HEK293 (cell line): ENCODE measurements at regions not wholly inside any gene's neighbourhood (a gene's known extent, or its start where the extent isn't known, plus 50 kb on each side); places are given as distances from the start of the nearest gene placed in this dataset.

ENCODE experiments used
- CTCF ChIA-PET: fragments of 350-600 bp; formaldehyde crosslinking; extraction: SDS; loops from one replicate; lab custom pipeline; 2021; ENCODE audit warnings: antibody characterized with exemption; lab: Yijun Ruan, JAX
- POLR2A ChIA-PET: fragments of 300-600 bp; formaldehyde crosslinking; extraction: SDS; loops from one replicate; lab custom pipeline; 2020; ENCODE audit warnings: antibody characterized with exemption, inconsistent platforms; lab: Yijun Ruan, JAX
- H3K27ac ChIP-seq: fragments of 200-500 bp; sonication (Bioruptor generic); 2 replicates; pipeline ENCODE4 v1.5.1; 2014; ENCODE audit warnings: low read depth, low read length, control low read depth, inconsistent platforms; ENCODE audit errors: extremely low read depth
- H3K36me3 ChIP-seq, 2 experiments: fragments of 200-500 bp in 1 of 2; sonication (Bioruptor generic) in 1 of 2; 1 replicate in 1 of 2; 2 replicates in 1 of 2; pipeline ENCODE4 v1.5.1; 2014 to 2017; ENCODE audit warnings: inconsistent platforms in 2 of 2, low read length in 2 of 2; ENCODE audit not compliant: control insufficient read depth in 2 of 2, insufficient read depth in 1 of 2
- H3K4me1 ChIP-seq: fragments of 200-500 bp; sonication (Bioruptor generic); 2 replicates; pipeline ENCODE4 v1.5.1; 2014; ENCODE audit warnings: mild to moderate bottlenecking, low read length, inconsistent platforms; ENCODE audit not compliant: control insufficient read depth, insufficient read depth
- H3K4me3 ChIP-seq: 2 replicates; pipeline ENCODE4 v1.5.1; 2011; ENCODE audit warnings: low read depth, mild to moderate bottlenecking, control low read depth, low read length, moderate library complexity
- H3K9me3 ChIP-seq: fragments of 200-500 bp; sonication (Bioruptor generic); 2 replicates; pipeline ENCODE4 v1.5.1; 2014; ENCODE audit warnings: low read depth, low read length, inconsistent platforms; ENCODE audit not compliant: control insufficient read depth, insufficient read depth
- GLI2 ChIP-seq: fragments of 450-650 bp; formaldehyde crosslinking; IDR thresholded peaks from 2 replicates; pipeline ENCODE4; 2017; ENCODE audit warnings: missing biosample characterization, missing genetic modification characterization, low read depth, borderline replicate concordance
- HOXA7 ChIP-seq: sonication (generic); formaldehyde crosslinking; IDR thresholded peaks from 2 replicates; pipeline ENCODE4 v1.8.1; 2022; ENCODE audit warnings: missing genetic modification reagents, borderline replicate concordance
- KLF8 ChIP-seq: fragments of 450-650 bp; formaldehyde crosslinking; IDR thresholded peaks from 2 replicates; pipeline ENCODE4 v1.5.1; 2016; ENCODE audit warnings: missing biosample characterization, missing genetic modification characterization
- ZBTB17 ChIP-seq: fragments of 450-650 bp; formaldehyde crosslinking; IDR thresholded peaks from 2 replicates; pipeline ENCODE4 v1.5.1; 2016; ENCODE audit warnings: missing biosample characterization, missing genetic modification characterization
- ZBTB8A ChIP-seq: fragments of 450-650 bp; formaldehyde crosslinking; IDR thresholded peaks from 2 replicates; pipeline ENCODE4 v1.5.1; 2016; ENCODE audit warnings: missing biosample characterization, missing genetic modification characterization
- ZEB2 ChIP-seq: fragments of 450-650 bp; formaldehyde crosslinking; IDR thresholded peaks from 2 replicates; pipeline ENCODE4 v1.5.1; 2016; ENCODE audit warnings: missing biosample characterization, missing genetic modification characterization
- ZNF121 ChIP-seq: fragments of 450-650 bp; formaldehyde crosslinking; IDR thresholded peaks from 2 replicates; pipeline ENCODE4 v1.5.1; 2016; ENCODE audit warnings: missing biosample characterization, missing genetic modification characterization
- ZNF350 ChIP-seq: fragments of 450-650 bp; formaldehyde crosslinking; IDR thresholded peaks from 2 replicates; pipeline ENCODE4 v1.5.0; 2017; ENCODE audit warnings: missing biosample characterization, mild to moderate bottlenecking, missing genetic modification characterization
- ZNF544 ChIP-seq: fragments of 450-650 bp; formaldehyde crosslinking; IDR thresholded peaks from 2 replicates; pipeline ENCODE4 v1.5.0; 2017; ENCODE audit warnings: missing biosample characterization, missing genetic modification characterization
- ZNF548 ChIP-seq: fragments of 450-650 bp; formaldehyde crosslinking; IDR thresholded peaks from 2 replicates; pipeline ENCODE4 v1.5.1; 2016; ENCODE audit warnings: missing biosample characterization, missing genetic modification characterization
- ZNF561 ChIP-seq: fragments of 450-650 bp; IDR thresholded peaks from 2 replicates; pipeline ENCODE4 v1.5.1; 2018; ENCODE audit warnings: missing biosample characterization, missing genetic modification characterization, borderline replicate concordance
- ZNF610 ChIP-seq: fragments of 450-650 bp; formaldehyde crosslinking; IDR thresholded peaks from 2 replicates; pipeline ENCODE4 v1.5.1; 2016; ENCODE audit warnings: missing biosample characterization, missing genetic modification characterization, borderline replicate concordance
- ZNF830 ChIP-seq: fragments of 450-650 bp; IDR thresholded peaks from 2 replicates; pipeline ENCODE4 v1.5.0; 2018; ENCODE audit warnings: missing biosample characterization, missing genetic modification characterization, low read depth, mild to moderate bottlenecking, moderate library complexity
- ZNF837 ChIP-seq: fragments of 450-650 bp; formaldehyde crosslinking; IDR thresholded peaks from 2 replicates; pipeline ENCODE4 v1.5.1; 2016; ENCODE audit warnings: missing biosample characterization, missing genetic modification characterization
- ZSCAN16 ChIP-seq: fragments of 450-650 bp; formaldehyde crosslinking; IDR thresholded peaks from 2 replicates; pipeline ENCODE4 v1.5.1; 2016; ENCODE audit warnings: missing biosample characterization, missing genetic modification characterization
- ZSCAN5A ChIP-seq: fragments of 450-650 bp; formaldehyde crosslinking; IDR thresholded peaks from 2 replicates; pipeline ENCODE4 v1.5.1; 2016; ENCODE audit warnings: missing biosample characterization, missing genetic modification characterization
- ZXDB ChIP-seq: fragments of 450-650 bp; formaldehyde crosslinking; IDR thresholded peaks from 2 replicates; pipeline ENCODE4 v1.5.1; 2016; ENCODE audit warnings: missing biosample characterization, missing genetic modification characterization
- TF ChIP-seq, protein P1 (sequence below): fragments of 450-650 bp; formaldehyde crosslinking; IDR thresholded peaks from 2 replicates; pipeline ENCODE4 v1.5.1; 2016; ENCODE audit warnings: missing biosample characterization, missing genetic modification characterization
- TF ChIP-seq, protein P2 (sequence below): fragments of 450-650 bp; formaldehyde crosslinking; IDR thresholded peaks from 2 replicates; pipeline ENCODE4 v1.5.1; 2017; ENCODE audit warnings: missing biosample characterization, missing genetic modification characterization

DNA sequence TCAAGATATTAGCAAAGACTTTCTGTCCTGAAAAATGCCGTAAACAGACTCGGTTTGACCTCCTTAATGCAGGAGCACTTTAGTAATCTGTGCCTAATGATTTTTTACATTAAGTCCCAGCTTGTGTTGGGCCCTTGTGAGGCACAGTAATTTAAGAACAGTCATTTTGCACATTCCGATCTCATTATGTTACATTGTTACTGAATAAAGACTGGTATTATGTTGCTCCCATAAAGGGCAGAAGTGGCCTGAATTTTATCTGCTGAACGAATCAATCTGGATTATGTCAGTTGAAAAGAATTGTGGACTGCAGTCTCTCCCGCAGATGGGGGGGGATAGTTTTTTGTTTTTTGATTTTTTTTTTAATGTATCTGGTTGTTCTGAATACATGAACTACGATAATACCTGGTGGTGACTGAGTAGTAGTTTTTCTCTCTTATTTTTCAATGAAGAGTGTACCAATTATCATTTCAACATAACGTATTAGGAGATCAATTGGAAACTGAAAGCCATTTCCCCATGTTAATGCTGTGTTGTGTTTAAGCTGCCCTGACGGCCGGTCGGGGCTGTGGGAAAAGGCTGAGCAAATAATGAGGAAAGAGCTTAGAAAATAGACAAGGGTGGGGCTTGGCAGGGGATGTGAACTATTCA, 290.2 kb downstream of the ZNF536 start (continued):
- TF ChIP-seq ZEB2 (tag by site-specific recombination), result peak; percentile 99
- peak; percentile 73; the same call in 1 of the 2 replicates for TF ChIP-seq KLF8 (tag by site-specific recombination)
- peak; percentile 24; the same call in 1 of the 2 replicates for TF ChIP-seq ZNF561 (tag by site-specific recombination)
- no peak for TF ChIP-seq ZNF350 (tag by site-specific recombination)
- peak; percentile 90 for TF ChIP-seq ZBTB17 (tag by site-specific recombination)
- TF ChIP-seq ZXDB (tag by site-specific recombination), result peak; percentile 79
- no peak for TF ChIP-seq ZNF610 (tag by site-specific recombination)

GRCh38 chr19:30659638-30660037, 287.5 kb downstream of the ZNF536 start:
- ChIA-PET POLR2A (no interaction called here), CTCF (no interaction called here)
- TF ChIP-seq ZSCAN5A (tag by site-specific recombination) (peak; percentile 90), ZNF548 (no peak), ZNF830 (tag by site-specific recombination) (no peak)
- peaks cover 29% of the 10 kb centered on the region for H3K4me1 ChIP-seq
- H3K4me3 ChIP-seq, result no peak overlapping the region
- H3K27ac ChIP-seq, result no peak overlapping the region
- no peaks in the 10 kb centered on the region; a peak in 1 of 3 replicates for H3K36me3 ChIP-seq
- no peaks in the 10 kb centered on the region; the same call in 1 of the 2 replicates for H3K9me3 ChIP-seq

DNA sequence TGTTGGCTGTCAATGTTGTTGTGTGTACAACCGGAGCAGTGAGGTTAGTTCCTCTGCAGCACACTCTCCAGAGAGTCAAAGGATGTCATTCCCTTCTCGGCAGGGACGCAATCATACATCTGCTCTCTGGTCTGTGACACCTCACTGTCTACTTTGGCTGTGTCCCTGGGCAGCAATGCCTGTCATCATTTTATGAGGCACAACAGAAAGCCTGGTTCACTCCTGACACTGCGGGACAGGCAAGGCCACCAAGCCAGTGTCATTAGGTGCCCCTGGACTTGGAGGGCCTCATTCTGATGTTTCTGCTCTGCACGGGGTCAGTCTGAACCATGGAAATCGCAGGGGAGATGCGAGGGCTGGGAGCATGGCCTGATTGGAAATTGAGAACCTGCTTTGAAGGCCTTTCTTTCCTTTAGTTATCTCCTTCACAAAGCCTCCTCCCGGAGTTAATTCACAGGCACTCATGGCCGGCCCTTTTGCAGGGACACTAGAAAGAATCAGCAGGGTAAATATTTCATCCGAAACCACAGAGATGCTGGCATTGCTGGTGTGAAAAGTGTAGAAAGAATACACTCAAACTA, 284.4 kb downstream of the ZNF536 start:
- H3K9me3 ChIP-seq, result no peaks in the 10 kb centered on the region; the same call in 1 of the 2 replicates
- H3K4me1 ChIP-seq, result no peaks in the 10 kb centered on the region
- no peak for TF ChIP-seq ZNF544 (tag by site-specific recombination)
- no peak for TF ChIP-seq ZNF121 (tag by site-specific recombination)
- no peak for TF ChIP-seq GLI2
- TF ChIP-seq ZNF837, result no peak
- TF ChIP-seq ZNF350 (tag by site-specific recombination), result no peak
- TF ChIP-seq ZBTB8A (tag by site-specific recombination), result no peak
- no peak for TF ChIP-seq HOXA7 (CRISPR knock-in tag)
- TF ChIP-seq, protein P1, sequence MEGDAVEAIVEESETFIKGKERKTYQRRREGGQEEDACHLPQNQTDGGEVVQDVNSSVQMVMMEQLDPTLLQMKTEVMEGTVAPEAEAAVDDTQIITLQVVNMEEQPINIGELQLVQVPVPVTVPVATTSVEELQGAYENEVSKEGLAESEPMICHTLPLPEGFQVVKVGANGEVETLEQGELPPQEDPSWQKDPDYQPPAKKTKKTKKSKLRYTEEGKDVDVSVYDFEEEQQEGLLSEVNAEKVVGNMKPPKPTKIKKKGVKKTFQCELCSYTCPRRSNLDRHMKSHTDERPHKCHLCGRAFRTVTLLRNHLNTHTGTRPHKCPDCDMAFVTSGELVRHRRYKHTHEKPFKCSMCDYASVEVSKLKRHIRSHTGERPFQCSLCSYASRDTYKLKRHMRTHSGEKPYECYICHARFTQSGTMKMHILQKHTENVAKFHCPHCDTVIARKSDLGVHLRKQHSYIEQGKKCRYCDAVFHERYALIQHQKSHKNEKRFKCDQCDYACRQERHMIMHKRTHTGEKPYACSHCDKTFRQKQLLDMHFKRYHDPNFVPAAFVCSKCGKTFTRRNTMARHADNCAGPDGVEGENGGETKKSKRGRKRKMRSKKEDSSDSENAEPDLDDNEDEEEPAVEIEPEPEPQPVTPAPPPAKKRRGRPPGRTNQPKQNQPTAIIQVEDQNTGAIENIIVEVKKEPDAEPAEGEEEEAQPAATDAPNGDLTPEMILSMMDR, result no peak
- no peak for TF ChIP-seq ZSCAN16 (tag by site-specific recombination)
- TF ChIP-seq, protein P2, sequence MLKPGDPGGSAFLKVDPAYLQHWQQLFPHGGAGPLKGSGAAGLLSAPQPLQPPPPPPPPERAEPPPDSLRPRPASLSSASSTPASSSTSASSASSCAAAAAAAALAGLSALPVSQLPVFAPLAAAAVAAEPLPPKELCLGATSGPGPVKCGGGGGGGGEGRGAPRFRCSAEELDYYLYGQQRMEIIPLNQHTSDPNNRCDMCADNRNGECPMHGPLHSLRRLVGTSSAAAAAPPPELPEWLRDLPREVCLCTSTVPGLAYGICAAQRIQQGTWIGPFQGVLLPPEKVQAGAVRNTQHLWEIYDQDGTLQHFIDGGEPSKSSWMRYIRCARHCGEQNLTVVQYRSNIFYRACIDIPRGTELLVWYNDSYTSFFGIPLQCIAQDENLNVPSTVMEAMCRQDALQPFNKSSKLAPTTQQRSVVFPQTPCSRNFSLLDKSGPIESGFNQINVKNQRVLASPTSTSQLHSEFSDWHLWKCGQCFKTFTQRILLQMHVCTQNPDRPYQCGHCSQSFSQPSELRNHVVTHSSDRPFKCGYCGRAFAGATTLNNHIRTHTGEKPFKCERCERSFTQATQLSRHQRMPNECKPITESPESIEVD, result no peak
- TF ChIP-seq, all 188 proteins: peak for 0
- no peak overlapping the region for H3K27ac ChIP-seq
- no peak overlapping the region for H3K4me3 ChIP-seq
- CTCF ChIA-PET, result interaction anchor here (0.7 to 0.8 kb wide), 2 partner anchors 8 to 249 kb away, joined by 3 read pairs; no protein-coding TSS in a partner anchor
- POLR2A ChIA-PET, result no interaction called here
- H3K36me3 ChIP-seq, result no peaks in the 10 kb centered on the region; a peak in 1 of 3 replicates
